ENCODE measurements at regions not wholly inside any gene's neighbourhood (a gene's known extent, or its start where the extent isn't known, plus 50 kb on each side); places are given as distances from the start of the nearest gene placed in this dataset.

- no peak for TF ChIP-seq CSRNP3 (CRISPR knock-in tag; IDR thresholded peaks at IDR 0.05)
- TF ChIP-seq BACH2 (CRISPR knock-in tag; IDR thresholded peaks at IDR 0.05; ENCODE audit: borderline replicate concordance), result no peak
- no peak for TF ChIP-seq OSR1 (CRISPR knock-in tag; IDR thresholded peaks at IDR 0.05)
- TF ChIP-seq ARNTL (CRISPR knock-in tag; IDR thresholded peaks at IDR 0.05; ENCODE audit: borderline replicate concordance, low read depth), result no peak
- TF ChIP-seq ZFP3 (CRISPR knock-in tag; IDR thresholded peaks at IDR 0.05), result no peak
Measured at GRCh38 chr9:126023962-126024361, 276.8 kb downstream of the PBX3 start (continued).

- ATAC-seq, result no peak
- TF ChIP-seq ZNF8 (CRISPR knock-in tag; IDR thresholded peaks at IDR 0.05) (no peak), TOX (CRISPR knock-in tag; IDR thresholded peaks at IDR 0.05; ENCODE audit: borderline replicate concordance) (no peak), PATZ1 (CRISPR knock-in tag; IDR thresholded peaks at IDR 0.05; ENCODE audit: borderline replicate concordance) (no peak), TSHZ2 (CRISPR knock-in tag; IDR thresholded peaks at IDR 0.05) (no peak), ZNF70 (CRISPR knock-in tag; IDR thresholded peaks at IDR 0.05) (no peak), TCF4 (CRISPR knock-in tag; IDR thresholded peaks at IDR 0.05; ENCODE audit: borderline replicate concordance) (no peak), GLIS3 (CRISPR knock-in tag; IDR thresholded peaks at IDR 0.05) (no peak)
Measured at GRCh38 chr9:126024581-126025230, 277.5 kb downstream of the PBX3 start.

- ATAC-seq, result no peak
- TF ChIP-seq CSDC2 (CRISPR knock-in tag; IDR thresholded peaks at IDR 0.05) (no peak), ZC3H10 (CRISPR knock-in tag; IDR thresholded peaks at IDR 0.05) (no peak), ESRRG (CRISPR knock-in tag; IDR thresholded peaks at IDR 0.05) (no peak), ARNTL (CRISPR knock-in tag; IDR thresholded peaks at IDR 0.05; ENCODE audit: borderline replicate concordance, low read depth) (no peak), ZFP3 (CRISPR knock-in tag; IDR thresholded peaks at IDR 0.05) (no peak), BACH2 (CRISPR knock-in tag; IDR thresholded peaks at IDR 0.05; ENCODE audit: borderline replicate concordance) (no peak), CREB5 (CRISPR knock-in tag; IDR thresholded peaks at IDR 0.05; ENCODE audit: low read depth) (no peak), POU6F1 (CRISPR knock-in tag; IDR thresholded peaks at IDR 0.05; ENCODE audit: borderline replicate concordance, low read depth) (no peak), ISL1 (CRISPR knock-in tag; IDR thresholded peaks at IDR 0.05) (no peak), PPARA (CRISPR knock-in tag; IDR thresholded peaks at IDR 0.05; ENCODE audit: borderline replicate concordance) (no peak), TCF4 (CRISPR knock-in tag; IDR thresholded peaks at IDR 0.05; ENCODE audit: borderline replicate concordance) (no peak), GLIS3 (CRISPR knock-in tag; IDR thresholded peaks at IDR 0.05) (no peak), ZFP30 (CRISPR knock-in tag; IDR thresholded peaks at IDR 0.05) (no peak), OSR1 (CRISPR knock-in tag; IDR thresholded peaks at IDR 0.05) (no peak)
Measured at GRCh38 chr9:126025991-126026390, 278.8 kb downstream of the PBX3 start.
